Retinal pigment epithelial cell (primary cell): ENCODE measurements at regions not wholly inside any gene's neighbourhood (a gene's known extent, or its start where the extent isn't known, plus 50 kb on each side); places are given as distances from the start of the nearest gene placed in this dataset.
"Not testable (repeated sequence)": the region's sequence is repeated elsewhere in the genome, so short reads cannot be mapped to it uniquely, and the experiment has no call there.

ENCODE experiments used
- DNase-seq: peaks from one replicate; pipeline ENCODE4 v3.0.0-alpha.2; 2010; ENCODE audit warnings: low read depth
- H3K4me3 ChIP-seq: 2 replicates; pipeline ENCODE4 v1.5.1; 2011; ENCODE audit warnings: mild to moderate bottlenecking, low read length, control low read depth, moderate library complexity
- CTCF ChIP-seq: conservative IDR thresholded peaks from 2 replicates; pipeline ENCODE4 v1.5.1; 2011; ENCODE audit warnings: low read depth, low read length, control low read depth, inconsistent platforms

DNA sequence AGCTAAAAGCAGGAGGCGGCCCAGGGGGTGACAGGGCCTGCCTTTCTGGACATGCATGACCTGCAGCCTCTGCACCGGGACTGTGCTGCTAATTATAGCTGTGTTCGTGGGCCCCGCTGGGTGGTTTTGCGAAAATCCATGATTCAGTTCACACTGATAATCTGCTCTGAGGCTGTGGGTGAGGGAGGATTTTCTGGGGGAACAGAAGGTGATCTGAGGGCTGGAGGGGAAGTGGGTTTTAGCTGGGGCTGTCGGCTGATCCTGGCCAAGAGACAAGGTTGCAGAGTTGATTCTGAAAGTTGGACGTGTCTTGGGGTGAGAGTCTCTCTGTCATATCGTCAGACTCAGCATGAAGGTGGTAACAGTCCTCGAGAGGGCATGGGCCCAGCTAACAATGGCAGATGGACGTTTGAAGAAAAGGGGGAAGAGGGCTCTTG is 187.5 kb upstream of the ZNF469 start:
- DNase-seq: no peak
- no peak overlapping the region for H3K4me3 ChIP-seq
- no peak for TF ChIP-seq CTCF

- no peak for DNase-seq
- no peak overlapping the region for H3K4me3 ChIP-seq
- TF ChIP-seq CTCF: no peak
Measured at GRCh38 chr16:88195911-88196465, 186.8 kb upstream of the ZNF469 start.

DNA sequence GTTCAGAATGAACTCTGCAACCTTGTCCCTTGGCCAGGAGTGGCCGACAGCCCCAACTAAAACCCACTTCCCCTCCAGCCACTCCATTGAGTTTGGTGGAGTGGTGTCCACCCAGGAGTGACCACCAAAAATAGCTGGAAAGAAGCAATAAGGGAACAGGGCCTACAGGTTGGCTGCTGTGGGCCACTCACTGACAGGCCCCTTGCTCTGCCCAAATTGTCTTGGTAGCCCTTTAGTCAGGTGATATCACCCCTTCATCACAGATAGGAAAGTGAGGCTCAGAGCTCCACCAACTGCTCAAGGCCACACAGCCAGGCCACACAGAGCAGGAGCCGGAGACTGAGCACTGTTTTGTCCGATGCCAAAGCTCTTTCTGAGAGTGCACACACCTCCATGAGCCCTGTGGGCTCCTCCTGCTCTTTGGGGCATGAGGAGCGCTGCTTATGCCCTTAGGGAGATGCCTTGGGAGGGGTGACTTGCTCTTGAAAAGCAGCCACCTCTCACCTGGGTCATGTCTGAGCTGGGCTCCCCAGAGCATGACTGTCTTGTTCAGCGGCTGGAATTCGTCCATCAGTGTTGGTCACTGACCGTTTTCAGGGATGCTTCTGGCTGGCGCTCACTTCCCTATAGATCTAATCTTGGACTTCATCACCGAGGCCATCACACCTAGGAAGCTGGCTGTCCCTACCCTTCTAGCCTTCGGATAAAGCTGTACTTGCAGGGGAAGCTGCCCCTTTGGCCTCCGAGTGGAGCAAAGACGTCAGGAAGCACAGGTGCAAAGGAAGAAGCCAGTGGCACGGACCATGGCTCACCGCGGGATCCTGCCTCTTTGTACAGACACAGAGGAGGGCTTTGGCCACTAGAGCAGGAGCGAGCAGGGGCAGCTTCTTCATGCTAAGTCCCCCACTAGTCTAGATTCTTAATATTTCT is 186.0 kb upstream of the ZNF469 start:
- no peak overlapping the region for H3K4me3 ChIP-seq
- DNase-seq: no peak
- TF ChIP-seq CTCF: no peak

DNA sequence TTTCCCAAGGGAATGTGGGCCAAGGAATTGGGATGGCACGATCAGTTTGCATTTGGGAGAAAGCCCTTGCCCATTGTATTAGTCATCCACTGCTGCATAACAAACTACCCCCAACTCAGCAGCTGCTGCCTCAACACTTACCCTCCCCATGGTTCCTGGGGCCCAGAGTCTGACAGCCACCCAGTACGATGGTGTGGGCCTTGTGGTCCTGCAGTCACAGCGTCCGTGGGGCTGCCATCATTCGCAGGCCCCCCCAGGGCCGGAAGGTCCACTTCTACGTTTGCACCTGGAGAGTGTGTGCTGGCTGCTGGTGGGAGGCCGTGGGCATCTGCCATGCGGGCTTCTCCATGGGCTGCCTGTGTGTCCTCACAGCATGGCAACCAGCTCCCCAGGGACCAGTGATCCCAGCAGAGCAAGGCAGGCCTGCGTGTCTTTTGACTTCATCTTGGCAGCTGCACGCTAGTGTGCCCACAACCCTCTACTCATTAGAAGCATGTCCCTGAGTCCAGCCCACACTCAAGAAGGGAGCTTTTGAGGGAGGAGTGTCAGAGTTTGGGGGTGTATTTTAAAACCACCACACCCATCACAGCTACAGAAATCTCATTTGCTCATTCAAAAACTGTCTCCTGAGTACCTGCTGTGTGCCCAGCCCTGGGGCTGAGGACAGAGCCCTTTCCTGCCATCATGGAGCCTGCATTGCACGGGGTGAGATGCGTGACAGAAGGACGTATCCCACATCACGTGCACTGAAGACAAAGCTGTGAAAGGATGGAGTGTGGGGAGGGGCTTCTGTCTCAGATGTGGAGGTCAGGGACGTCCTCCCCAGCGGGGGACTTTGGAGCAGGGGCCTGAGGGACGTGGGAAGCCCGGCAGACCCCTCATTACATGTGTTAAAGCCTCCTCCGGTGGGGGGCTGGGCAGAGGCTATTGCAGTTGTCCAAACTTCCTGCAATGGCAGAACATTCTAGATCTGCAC is 185.0 kb upstream of the ZNF469 start:
- no peak for DNase-seq
- no peak overlapping the region for H3K4me3 ChIP-seq
- no peak for TF ChIP-seq CTCF

GRCh38 chr16:88198457-88199295 is 184.1 kb upstream of the ZNF469 start:
- not testable (repeated sequence) for DNase-seq, H3K4me3 ChIP-seq

DNA sequence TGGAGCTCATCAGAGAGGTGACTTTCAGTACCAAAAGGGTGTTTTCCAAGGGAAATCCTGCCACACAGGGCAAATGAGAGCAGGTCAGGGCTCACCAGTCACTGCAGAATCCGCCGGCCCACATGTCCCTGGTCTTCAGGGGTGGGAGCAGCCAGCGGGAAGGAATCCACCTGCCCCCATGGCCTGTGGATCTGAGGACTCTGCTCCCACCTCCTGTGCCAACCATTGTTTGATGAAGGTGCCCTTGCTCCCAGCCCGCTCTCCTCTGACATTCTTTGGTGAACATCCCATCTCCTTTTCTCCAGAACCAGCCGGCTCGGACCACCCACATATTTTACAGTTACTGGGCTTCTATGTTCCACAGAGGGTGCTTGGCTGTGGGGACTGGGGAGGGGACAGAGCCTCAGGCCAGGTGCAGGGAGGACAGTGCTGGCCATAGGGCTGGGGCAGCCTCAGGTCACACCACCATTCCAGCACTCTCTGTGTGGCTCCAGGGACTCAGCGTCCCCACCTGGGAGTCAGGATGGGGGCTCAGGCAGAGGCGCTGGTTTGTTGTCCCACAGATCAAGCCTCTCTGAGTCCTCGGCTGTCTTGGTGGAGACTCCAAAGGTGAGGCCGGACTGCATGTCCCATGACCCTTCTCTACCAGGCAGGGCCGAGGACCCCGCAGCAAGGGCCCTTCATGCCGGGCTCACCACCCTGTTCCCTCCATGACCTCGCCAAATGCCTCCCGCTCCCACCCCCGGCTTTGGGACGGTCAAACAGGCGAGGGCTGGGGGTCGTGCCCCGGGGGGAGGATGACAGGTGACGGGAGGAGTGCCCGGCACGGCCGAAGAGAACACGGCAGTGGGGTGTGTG is 183.2 kb upstream of the ZNF469 start:
- not testable (repeated sequence) for DNase-seq

GRCh38 chr16:88200154-88200895 is 182.4 kb upstream of the ZNF469 start:
- H3K4me3 ChIP-seq, DNase-seq: not testable (repeated sequence)

More for the DNA sequence above, 183.2 kb upstream of the ZNF469 start:
- H3K4me3 ChIP-seq: not testable (repeated sequence)
